Thymus (tissue), 11 donors: ENCODE measurements at regions not wholly inside any gene's neighbourhood (a gene's known extent, or its start where the extent isn't known, plus 50 kb on each side); places are given as distances from the start of the nearest gene placed in this dataset.
"Not testable (repeated sequence)": the region's sequence is repeated elsewhere in the genome, so short reads cannot be mapped to it uniquely, and the experiment has no call there.

ENCODE experiments used
- DNase-seq, 9 donors: peaks; one replicate each; pipeline ENCODE4 v3.0.0-alpha.2; 2013; ENCODE audit warnings: low spot score in 9 of 9, low read depth in 6 of 9, missing footprints in 1 of 9
- H3K27ac ChIP-seq, 2 donors: one replicate each; pipeline ENCODE4 v1.5.1; 2013; ENCODE audit warnings: control low read depth in 1 of 2, low read depth in 1 of 2, low read length in 1 of 2, mild to moderate bottlenecking in 1 of 2, moderate library complexity in 1 of 2
- H3K27me3 ChIP-seq, 2 donors: one replicate each; pipeline ENCODE4 v1.5.1; 2013; ENCODE audit warnings: low read length in 1 of 2; ENCODE audit not compliant: control insufficient read depth in 2 of 2, insufficient read depth in 1 of 2
- H3K36me3 ChIP-seq, 2 donors: one replicate each; pipeline ENCODE4 v1.5.1; 2013; ENCODE audit warnings: low read length in 1 of 2, mild to moderate bottlenecking in 1 of 2, moderate library complexity in 1 of 2; ENCODE audit not compliant: control insufficient read depth in 2 of 2, insufficient read depth in 2 of 2
- H3K4me1 ChIP-seq, 2 donors: one replicate each; pipeline ENCODE4 v1.5.1; 2013; ENCODE audit warnings: low read length in 2 of 2; ENCODE audit not compliant: control insufficient read depth in 2 of 2, insufficient read depth in 2 of 2
- H3K4me3 ChIP-seq, 2 donors: one replicate each; pipeline ENCODE4 v1.5.1; 2013; ENCODE audit warnings: low read length in 2 of 2, control low read depth in 1 of 2, mild to moderate bottlenecking in 1 of 2
- H3K9me3 ChIP-seq, 2 donors: one replicate each; pipeline ENCODE4 v1.5.1; 2013; ENCODE audit warnings: low read length in 1 of 2, mild to moderate bottlenecking in 1 of 2; ENCODE audit not compliant: control insufficient read depth in 2 of 2, insufficient read depth in 1 of 2
- WGBS: extraction: QIAGEN DNeasy Blood & Tissue Kit; methylation state at CpG from one replicate; pipeline ENCODE4 v1.1.7; 2013; 5-methylcytosine and 5-hydroxymethylcytosine counted together
- donor health status: healthy.

DNA sequence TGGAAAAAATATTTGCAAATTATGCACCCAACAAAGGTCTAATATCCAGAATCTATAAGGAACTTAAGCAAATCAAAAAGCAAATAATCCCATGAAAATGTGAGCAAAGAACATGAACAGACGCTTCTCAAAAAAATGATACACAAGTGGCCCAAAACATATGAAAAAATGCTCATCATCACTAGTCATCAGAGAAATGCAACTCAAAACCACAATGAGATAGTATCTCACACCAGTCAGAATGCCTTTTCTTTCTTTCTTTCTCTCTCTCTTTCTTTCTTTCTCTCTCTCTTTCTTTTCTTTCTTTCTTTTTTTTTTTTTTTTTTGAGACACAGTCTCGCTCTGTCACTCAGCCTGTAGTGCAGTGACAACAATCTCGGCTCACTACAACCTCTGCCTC lies 602.9 kb upstream of the TBL1XR1 start:
- WGBS, result 79% methylated on average over 3 of the region's 3 CpGs
- not testable (repeated sequence) for H3K4me3 ChIP-seq, H3K36me3 ChIP-seq, H3K27ac ChIP-seq, DNase-seq, H3K27me3 ChIP-seq, H3K9me3 ChIP-seq, H3K4me1 ChIP-seq

DNA sequence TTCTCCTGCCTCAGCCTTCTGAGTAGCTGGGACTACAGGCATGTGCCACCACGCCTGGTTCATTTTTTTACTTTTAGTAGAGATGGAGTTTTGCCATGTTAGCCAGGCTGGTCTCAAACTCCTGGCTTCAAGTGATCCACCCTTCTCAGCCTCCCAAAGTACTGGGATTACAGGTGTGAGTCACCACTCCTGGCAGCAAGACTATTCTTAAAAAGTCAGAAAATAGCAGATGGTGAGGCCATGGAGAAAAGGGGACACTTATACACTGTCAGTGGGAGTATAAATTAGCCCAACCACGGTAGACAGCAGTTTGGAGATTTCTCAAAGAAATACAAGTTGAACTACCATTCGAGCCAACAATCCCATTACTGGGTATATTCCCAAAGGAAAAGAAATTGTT lies 603.3 kb upstream of the TBL1XR1 start:
- no peaks in the 10 kb centered on the region for H3K36me3 ChIP-seq
- no peak for DNase-seq
- H3K4me1 ChIP-seq, result peaks cover 0 to 3% of the 10 kb centered on the region in 2 donors
- H3K9me3 ChIP-seq, result no peaks in the 10 kb centered on the region
- H3K27ac ChIP-seq, result no peak overlapping the region
- no peaks in the 10 kb centered on the region for H3K27me3 ChIP-seq
- no peak overlapping the region for H3K4me3 ChIP-seq
- WGBS, result 75% methylated on average over 3 of the region's 3 CpGs

DNA sequence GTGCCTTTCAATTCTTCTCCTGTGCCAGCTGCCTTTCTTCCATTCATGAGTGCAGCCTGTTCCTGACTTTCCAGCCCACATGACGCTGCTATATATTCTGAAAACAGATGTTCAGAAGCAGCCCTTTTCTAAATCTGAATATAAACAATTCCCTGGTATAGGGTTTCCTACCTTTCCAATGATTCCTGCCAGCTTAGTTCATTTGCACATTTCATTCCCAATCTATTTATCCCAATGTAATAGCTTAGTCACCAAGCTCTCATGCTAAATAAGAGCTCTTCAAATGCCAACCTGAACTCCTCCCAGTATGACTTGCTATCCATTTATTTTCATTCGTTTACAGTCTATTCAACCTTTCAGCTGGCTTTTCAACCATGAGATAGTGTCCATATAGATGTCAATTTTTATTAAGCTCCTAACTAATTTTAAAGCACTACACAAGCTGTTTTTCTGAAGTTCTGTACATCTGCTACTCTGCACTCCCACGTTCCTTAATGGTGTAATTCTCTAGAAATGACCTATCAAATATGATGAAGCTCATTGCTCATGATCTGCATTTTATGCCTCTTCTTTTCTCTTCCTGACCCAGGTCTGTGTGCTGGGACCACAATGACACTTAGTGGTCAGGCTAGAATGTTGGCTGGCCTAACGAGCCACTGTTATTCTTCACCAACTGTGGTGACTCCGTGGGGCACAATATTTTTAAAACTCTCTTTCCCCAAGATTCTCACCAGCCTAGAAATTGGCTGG lies 605.0 kb upstream of the TBL1XR1 start:
- H3K4me3 ChIP-seq, result no peak overlapping the region
- H3K27me3 ChIP-seq, result no peaks in the 10 kb centered on the region
- H3K36me3 ChIP-seq, result no peaks in the 10 kb centered on the region
- no peak for DNase-seq
- 97% methylated on average over 5 of the region's 5 CpGs for WGBS
- no peak overlapping the region for H3K27ac ChIP-seq
- no peaks in the 10 kb centered on the region for H3K9me3 ChIP-seq
- peaks cover 0 to 3% of the 10 kb centered on the region in 2 donors for H3K4me1 ChIP-seq

DNA sequence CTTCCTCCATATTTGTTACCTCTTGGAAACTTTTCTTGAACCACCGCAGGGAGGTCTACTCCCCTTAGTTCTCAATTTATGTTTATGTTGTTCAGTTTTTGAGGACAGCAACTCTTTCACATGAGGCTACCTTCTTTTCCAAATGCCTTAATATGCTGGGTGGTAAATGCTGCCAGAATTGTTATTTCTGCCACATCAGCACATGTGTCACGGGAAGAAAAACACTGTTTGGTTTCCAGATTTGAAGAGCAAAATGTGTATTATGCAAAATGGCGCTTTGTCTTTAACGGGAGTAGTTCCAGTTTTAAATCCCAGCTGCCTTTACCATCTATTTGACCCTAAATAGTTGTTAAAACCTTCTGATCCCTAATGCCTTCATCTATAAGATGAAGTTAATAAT lies 606.2 kb upstream of the TBL1XR1 start:
- DNase-seq, result no peak
- Histone ChIP-seq H3K4me1 (peaks cover 0 to 3% of the 10 kb centered on the region in 2 donors), H3K36me3 (no peaks in the 10 kb centered on the region), H3K27me3 (no peaks in the 10 kb centered on the region), H3K9me3 (peaks cover 0 to 2% of the 10 kb centered on the region in 2 donors), H3K4me3 (no peak overlapping the region), H3K27ac (no peak overlapping the region)
- WGBS, result 97% methylated on average over 4 of the region's 4 CpGs

DNA sequence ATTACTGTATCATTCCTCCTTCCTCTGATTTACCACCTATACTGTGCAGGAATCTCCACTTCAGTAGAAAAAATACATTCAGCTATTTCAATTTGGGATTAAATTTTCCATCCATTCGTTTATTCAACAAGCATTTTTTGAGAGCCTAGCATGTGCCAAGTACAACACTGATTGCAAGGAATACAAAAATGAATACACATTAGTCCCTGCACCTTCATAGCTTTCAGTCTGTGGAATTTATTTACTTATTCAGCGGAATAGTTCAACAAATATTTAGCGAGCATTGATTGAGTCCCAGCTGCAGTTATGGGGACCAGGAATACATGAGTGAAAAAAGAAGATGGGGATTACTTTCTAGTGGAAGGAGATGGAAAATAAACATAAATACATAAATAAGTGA lies 606.8 kb upstream of the TBL1XR1 start:
- DNase-seq, result no peak
- WGBS, result 95% methylated on average over 3 of the region's 3 CpGs
- H3K27ac ChIP-seq, result no peak overlapping the region
- H3K4me3 ChIP-seq, result no peak overlapping the region
- no peaks in the 10 kb centered on the region for H3K36me3 ChIP-seq
- H3K4me1 ChIP-seq, result peaks cover 0 to 3% of the 10 kb centered on the region in 2 donors
- H3K27me3 ChIP-seq, result no peaks in the 10 kb centered on the region
- H3K9me3 ChIP-seq, result peaks cover 0 to 2% of the 10 kb centered on the region in 2 donors

DNA sequence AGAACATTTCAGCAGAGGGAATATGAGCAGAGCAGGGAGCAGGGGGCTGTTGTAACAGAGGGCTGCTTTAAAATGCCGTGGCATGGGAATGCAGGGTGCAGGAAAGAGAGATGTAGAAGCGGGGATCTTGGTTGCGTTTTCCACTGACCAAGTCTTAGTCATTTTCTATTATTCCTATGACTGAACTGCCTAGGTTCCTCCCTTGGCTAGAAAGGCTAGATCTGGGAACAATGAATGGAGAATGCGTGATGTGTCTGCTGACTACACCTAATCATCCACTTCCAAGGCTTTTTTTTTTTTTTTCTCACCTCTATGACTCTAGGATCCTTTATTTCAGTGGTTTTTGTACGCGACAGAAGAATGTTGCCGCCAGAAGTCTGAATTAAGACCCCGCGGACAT lies 607.4 kb upstream of the TBL1XR1 start:
- Histone ChIP-seq H3K36me3 (no peaks in the 10 kb centered on the region), H3K4me1 (peaks cover 0 to 3% of the 10 kb centered on the region in 2 donors), H3K4me3 (no peak overlapping the region), H3K27me3 (no peaks in the 10 kb centered on the region), H3K27ac (no peak overlapping the region), H3K9me3 (peaks cover 0 to 2% of the 10 kb centered on the region in 2 donors)
- WGBS, result 98% methylated on average over 9 of the region's 9 CpGs
- DNase-seq, result no peak

DNA sequence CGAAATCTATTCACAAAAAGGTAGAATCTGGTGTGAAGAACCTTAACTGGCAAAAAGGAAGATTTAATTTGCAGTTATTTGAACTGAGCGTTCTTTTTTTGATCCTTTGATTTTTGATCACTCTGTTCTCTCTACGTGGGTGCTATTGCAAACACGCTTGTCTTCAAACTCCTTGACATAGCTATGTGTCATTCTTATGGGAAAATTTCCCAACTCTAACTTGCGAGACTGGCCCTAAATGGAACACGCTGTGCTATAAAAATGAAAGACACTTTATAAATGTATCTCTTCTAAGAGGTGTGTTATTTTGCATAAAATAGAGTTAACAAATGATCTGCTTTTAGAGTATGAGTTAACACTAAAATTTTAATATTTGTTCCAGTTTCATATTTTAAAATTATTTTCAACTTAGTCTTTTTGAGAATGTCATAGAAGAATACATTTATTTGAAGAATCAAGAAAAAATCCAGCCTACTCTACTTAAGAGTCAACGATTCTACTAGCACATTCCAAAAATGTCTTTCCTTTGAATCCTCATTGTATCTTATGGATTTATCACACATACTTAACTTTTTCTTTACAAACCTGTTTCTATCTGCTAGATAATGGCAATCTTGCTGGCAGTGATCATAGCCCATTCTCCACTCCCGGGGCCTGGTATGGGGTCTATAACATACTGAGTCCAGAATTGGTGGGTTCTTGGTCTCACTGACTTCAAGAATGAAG lies 610.0 kb upstream of the TBL1XR1 start:
- WGBS, result 95% methylated on average over 8 of the region's 8 CpGs
- H3K27me3 ChIP-seq, result no peaks in the 10 kb centered on the region
- no peaks in the 10 kb centered on the region for H3K36me3 ChIP-seq
- DNase-seq, result no peak
- H3K27ac ChIP-seq, result no peak overlapping the region
- H3K4me3 ChIP-seq, result no peak overlapping the region
- no peaks in the 10 kb centered on the region for H3K4me1 ChIP-seq
- H3K9me3 ChIP-seq, result peaks cover 0 to 2% of the 10 kb centered on the region in 2 donors

DNA sequence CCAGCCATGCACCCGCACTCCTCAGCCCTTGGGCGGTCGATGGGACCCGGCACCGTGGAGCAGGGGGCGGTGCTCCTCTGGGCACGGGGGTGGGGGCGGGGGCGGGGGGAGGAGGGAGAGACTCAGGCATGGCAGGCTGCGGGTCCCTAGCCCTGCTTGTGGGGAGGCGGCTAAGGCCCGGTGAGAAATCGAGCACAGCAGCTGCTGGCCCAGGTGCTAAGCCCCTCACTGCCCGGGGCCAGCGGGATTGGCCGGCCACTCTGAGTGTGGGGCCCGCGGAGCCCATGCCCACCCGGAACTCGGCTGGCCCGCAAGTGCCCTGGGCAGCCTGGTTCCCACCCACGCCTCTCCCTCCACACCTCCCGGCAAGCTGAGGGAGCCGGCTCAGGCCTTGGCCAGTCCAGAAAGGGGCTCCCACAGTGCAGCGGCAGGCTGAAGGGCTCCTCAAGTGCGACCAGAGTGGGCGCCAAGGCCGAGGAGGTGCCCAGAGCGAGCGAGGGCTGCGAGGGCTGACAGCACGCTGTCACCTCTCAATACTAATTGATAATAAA lies 611.7 kb upstream of the TBL1XR1 start:
- not testable (repeated sequence) for H3K27me3 ChIP-seq, H3K4me3 ChIP-seq, H3K9me3 ChIP-seq, H3K4me1 ChIP-seq, DNase-seq, H3K36me3 ChIP-seq, H3K27ac ChIP-seq
- 98% methylated on average over 32 of the region's 32 CpGs for WGBS

DNA sequence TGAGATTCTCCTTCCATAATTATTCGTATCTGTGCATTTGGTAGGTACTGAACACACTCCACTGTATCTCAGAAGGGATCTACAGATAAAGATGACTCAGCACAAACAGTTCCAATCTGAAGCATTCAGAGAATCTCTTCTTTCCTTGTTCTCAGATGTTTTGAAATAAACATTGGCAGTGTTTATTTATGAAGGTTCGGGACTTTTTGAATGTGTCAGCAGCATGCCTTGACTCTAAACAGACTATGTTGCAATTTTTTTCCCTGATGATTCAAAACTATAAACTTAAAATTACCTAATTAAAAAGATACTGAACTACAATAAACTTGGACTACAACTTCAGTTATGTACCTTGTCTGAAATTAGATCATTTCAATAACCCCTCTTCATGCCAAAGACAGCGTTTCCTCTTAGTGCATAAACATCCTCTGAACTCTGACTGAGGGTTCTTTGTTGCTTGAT lies 612.9 kb upstream of the TBL1XR1 start:
- no peak overlapping the region for H3K27ac ChIP-seq
- peak in 1 of 9 donors; percentile 26 for DNase-seq
- no peaks in the 10 kb centered on the region for H3K36me3 ChIP-seq
- H3K27me3 ChIP-seq, result no peaks in the 10 kb centered on the region
- no peaks in the 10 kb centered on the region for H3K4me1 ChIP-seq
- peaks cover 0 to 2% of the 10 kb centered on the region in 2 donors for H3K9me3 ChIP-seq
- WGBS, result 56% methylated on average over 3 of the region's 3 CpGs
- no peak overlapping the region for H3K4me3 ChIP-seq
